ENCODE measurements at regions not wholly inside any gene's neighbourhood (a gene's known extent, or its start where the extent isn't known, plus 50 kb on each side); places are given as distances from the start of the nearest gene placed in this dataset.
"Not testable (repeated sequence)": the region's sequence is repeated elsewhere in the genome, so short reads cannot be mapped to it uniquely, and the experiment has no call there.

- H3K9me3 ChIP-seq (replicated peaks): 0 out of 2 replicates have a peak, but pooled peaks cover 3% of the 10 kb centered on the region
- H3K27me3 ChIP-seq: peaks cover 7% of the 10 kb centered on the region
- H3K4me1 ChIP-seq: no peaks in the 10 kb centered on the region
- H3K36me3 ChIP-seq: no peaks in the 10 kb centered on the region; the same call in 1 of the 2 replicates
- no peak for DNase-seq
- no peak overlapping the region for H3K4me3 ChIP-seq
- no peak overlapping the region for H3K27ac ChIP-seq
Observed at GRCh38 chr1:224061436-224061835, 52.5 kb upstream of the FBXO28 start.

GRCh38 chr1:224059897-224060427 lies 53.9 kb upstream of the FBXO28 start:
- Histone ChIP-seq H3K9me3 (replicated peaks) (0 out of 2 replicates have a peak, but pooled peaks cover 3% of the 10 kb centered on the region), H3K27me3 (peaks cover 7% of the 10 kb centered on the region), H3K36me3 (no peaks in the 10 kb centered on the region; the same call in 1 of the 2 replicates), H3K27ac (no peak overlapping the region), H3K4me1 (no peaks in the 10 kb centered on the region), H3K4me3 (no peak overlapping the region)
- DNase-seq: no peak

- no peaks in the 10 kb centered on the region; the same call in 1 of the 2 replicates for H3K36me3 ChIP-seq
- no peak overlapping the region for H3K4me3 ChIP-seq
- no peaks in the 10 kb centered on the region for H3K4me1 ChIP-seq
- H3K9me3 ChIP-seq (replicated peaks): 0 out of 2 replicates have a peak, but pooled peaks cover 3% of the 10 kb centered on the region
- no peak for DNase-seq
- H3K27me3 ChIP-seq: peaks cover 4% of the 10 kb centered on the region
- H3K27ac ChIP-seq: no peak overlapping the region
Observed at GRCh38 chr1:224058303-224058702, 55.6 kb upstream of the FBXO28 start.

GRCh38 chr1:224057461-224058199 lies 56.3 kb upstream of the FBXO28 start:
- Histone ChIP-seq H3K27me3 (peaks cover 4% of the 10 kb centered on the region), H3K9me3 (replicated peaks) (0 out of 2 replicates have a peak, but pooled peaks cover 3% of the 10 kb centered on the region)
- DNase-seq: no peak

GRCh38 chr1:224054611-224055010 lies 59.3 kb upstream of the FBXO28 start:
- no peaks in the 10 kb centered on the region for H3K27me3 ChIP-seq
- H3K36me3 ChIP-seq: no peaks in the 10 kb centered on the region
- no peak for DNase-seq
- no peaks in the 10 kb centered on the region for H3K4me1 ChIP-seq
- H3K9me3 ChIP-seq (replicated peaks): no peaks in the 10 kb centered on the region
- no peak overlapping the region for H3K27ac ChIP-seq
- no peak overlapping the region for H3K4me3 ChIP-seq

More at GRCh38 chr1:224057461-224058199, 56.3 kb upstream of the FBXO28 start:
- Histone ChIP-seq H3K4me3 (no peak overlapping the region), H3K27ac (no peak overlapping the region), H3K4me1 (no peaks in the 10 kb centered on the region), H3K36me3 (no peaks in the 10 kb centered on the region)

GRCh38 chr1:224054012-224054411 lies 59.9 kb upstream of the FBXO28 start:
- H3K36me3 ChIP-seq: no peaks in the 10 kb centered on the region
- no peak overlapping the region for H3K27ac ChIP-seq
- H3K9me3 ChIP-seq (replicated peaks): 0 out of 2 replicates have a peak, but pooled peaks cover 2% of the 10 kb centered on the region
- no peak for DNase-seq
- no peak overlapping the region for H3K4me3 ChIP-seq
- H3K4me1 ChIP-seq: no peaks in the 10 kb centered on the region
- no peaks in the 10 kb centered on the region for H3K27me3 ChIP-seq

- no peaks in the 10 kb centered on the region for H3K27me3 ChIP-seq
- no peaks in the 10 kb centered on the region for H3K36me3 ChIP-seq
- no peak overlapping the region for H3K4me3 ChIP-seq
- 0 out of 2 replicates have a peak, but pooled peaks cover 2% of the 10 kb centered on the region for H3K9me3 ChIP-seq (replicated peaks)
- no peaks in the 10 kb centered on the region for H3K4me1 ChIP-seq
- no peak for DNase-seq
- no peak overlapping the region for H3K27ac ChIP-seq
Observed at GRCh38 chr1:224053456-224053855, 60.5 kb upstream of the FBXO28 start.

GRCh38 chr1:224052772-224053171 lies 61.1 kb upstream of the FBXO28 start:
- DNase-seq: no peak
- H3K27ac ChIP-seq: no peak overlapping the region
- H3K9me3 ChIP-seq (replicated peaks): 0 out of 2 replicates have a peak, but pooled peaks cover 2% of the 10 kb centered on the region

GRCh38 chr1:224051782-224052181 lies 62.1 kb upstream of the FBXO28 start:
- H3K9me3 ChIP-seq (replicated peaks); H3K36me3 ChIP-seq; H3K27me3 ChIP-seq; H3K4me3 ChIP-seq; DNase-seq; H3K27ac ChIP-seq; H3K4me1 ChIP-seq: not testable (repeated sequence)

More at GRCh38 chr1:224052772-224053171, 61.1 kb upstream of the FBXO28 start:
- Histone ChIP-seq H3K4me3 (no peak overlapping the region), H3K4me1 (no peaks in the 10 kb centered on the region), H3K36me3 (no peaks in the 10 kb centered on the region), H3K27me3 (no peaks in the 10 kb centered on the region)

GRCh38 chr1:224051086-224051406 lies 62.9 kb upstream of the FBXO28 start:
- Histone ChIP-seq H3K9me3 (replicated peaks) (0 out of 2 replicates have a peak, but pooled peaks cover 2% of the 10 kb centered on the region), H3K4me1 (no peaks in the 10 kb centered on the region), H3K27me3 (peaks cover 3% of the 10 kb centered on the region; the same call in 1 of the 2 replicates), H3K36me3 (no peaks in the 10 kb centered on the region), H3K27ac (no peak overlapping the region), H3K4me3 (no peak overlapping the region)
- no peak for DNase-seq

- H3K27ac ChIP-seq: no peak overlapping the region
- 0 out of 2 replicates have a peak, but pooled peaks cover 2% of the 10 kb centered on the region for H3K9me3 ChIP-seq (replicated peaks)
- no peaks in the 10 kb centered on the region for H3K4me1 ChIP-seq
- DNase-seq: no peak
- no peaks in the 10 kb centered on the region for H3K36me3 ChIP-seq
- H3K27me3 ChIP-seq: peaks cover 3% of the 10 kb centered on the region; the same call in 1 of the 2 replicates
- no peak overlapping the region for H3K4me3 ChIP-seq
Observed at GRCh38 chr1:224047538-224047937, 66.4 kb upstream of the FBXO28 start.

- Histone ChIP-seq H3K4me1 (no peaks in the 10 kb centered on the region), H3K27me3 (peaks cover 3% of the 10 kb centered on the region; the same call in 1 of the 2 replicates)
- DNase-seq: peak; percentile 22 to 44
Observed at GRCh38 chr1:224045556-224045955, 68.4 kb upstream of the FBXO28 start.

GRCh38 chr1:224044420-224044819 lies 69.5 kb upstream of the FBXO28 start:
- Histone ChIP-seq H3K9me3 (replicated peaks) (0 out of 2 replicates have a peak, but pooled peaks cover 2% of the 10 kb centered on the region), H3K36me3 (no peaks in the 10 kb centered on the region), H3K4me3 (no peak overlapping the region), H3K27me3 (peaks cover 3% of the 10 kb centered on the region; the same call in 1 of the 2 replicates), H3K4me1 (no peaks in the 10 kb centered on the region), H3K27ac (no peak overlapping the region)
- no peak for DNase-seq

More at GRCh38 chr1:224045556-224045955, 68.4 kb upstream of the FBXO28 start:
- H3K9me3 ChIP-seq (replicated peaks): 0 out of 2 replicates have a peak, but pooled peaks cover 2% of the 10 kb centered on the region
- no peaks in the 10 kb centered on the region for H3K36me3 ChIP-seq
- H3K27ac ChIP-seq: no peak overlapping the region
- no peak overlapping the region for H3K4me3 ChIP-seq

- no peaks in the 10 kb centered on the region for H3K36me3 ChIP-seq
- peaks cover 3% of the 10 kb centered on the region; the same call in 1 of the 2 replicates for H3K27me3 ChIP-seq
- H3K4me3 ChIP-seq: no peak overlapping the region
- no peaks in the 10 kb centered on the region for H3K4me1 ChIP-seq
- H3K27ac ChIP-seq: no peak overlapping the region
- no peak for DNase-seq
- no peaks in the 10 kb centered on the region for H3K9me3 ChIP-seq (replicated peaks)
Observed at GRCh38 chr1:224042557-224043118, 71.3 kb upstream of the FBXO28 start.

GRCh38 chr1:224041032-224041431 lies 72.9 kb upstream of the FBXO28 start:
- no peaks in the 10 kb centered on the region for H3K36me3 ChIP-seq
- no peak overlapping the region for H3K4me3 ChIP-seq
- H3K27ac ChIP-seq: no peak overlapping the region

More at GRCh38 chr1:224041032-224041431, 72.9 kb upstream of the FBXO28 start:
- Histone ChIP-seq H3K4me1 (no peaks in the 10 kb centered on the region), H3K27me3 (no peaks in the 10 kb centered on the region), H3K9me3 (replicated peaks) (no peaks in the 10 kb centered on the region)
- DNase-seq: no peak
